Forelimb muscle (tissue), 1 donor: ENCODE measurements at regions not wholly inside any gene's neighbourhood (a gene's known extent, or its start where the extent isn't known, plus 50 kb on each side); places are given as distances from the start of the nearest gene placed in this dataset.
"Not testable (repeated sequence)": the region's sequence is repeated elsewhere in the genome, so short reads cannot be mapped to it uniquely, and the experiment has no call there.

Source experiments
- DNase-seq: peaks from one replicate; pipeline ENCODE4 v3.0.0-alpha.2; 2013; ENCODE audit warnings: low read depth

DNA sequence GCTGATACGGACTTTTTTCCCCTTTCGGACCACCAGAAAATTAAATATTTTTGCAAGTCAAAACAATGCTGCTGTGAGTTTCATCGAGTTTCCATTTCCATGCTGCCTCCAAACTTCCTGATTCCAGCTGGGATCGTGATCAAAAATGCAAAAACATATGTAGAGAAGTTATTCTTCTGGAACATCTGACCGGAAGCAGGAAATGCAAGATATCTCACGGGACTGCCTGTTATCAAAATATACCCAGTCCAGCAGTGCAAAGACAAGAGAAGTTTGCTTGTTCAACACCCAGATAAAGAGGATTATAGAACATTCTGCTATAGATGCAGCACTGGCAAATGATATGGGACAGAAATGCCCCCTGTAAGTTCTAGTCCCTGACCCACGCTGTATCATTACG is 726.7 kb upstream of the NR2F2 start:
- DNase-seq: peak; percentile 65

DNA sequence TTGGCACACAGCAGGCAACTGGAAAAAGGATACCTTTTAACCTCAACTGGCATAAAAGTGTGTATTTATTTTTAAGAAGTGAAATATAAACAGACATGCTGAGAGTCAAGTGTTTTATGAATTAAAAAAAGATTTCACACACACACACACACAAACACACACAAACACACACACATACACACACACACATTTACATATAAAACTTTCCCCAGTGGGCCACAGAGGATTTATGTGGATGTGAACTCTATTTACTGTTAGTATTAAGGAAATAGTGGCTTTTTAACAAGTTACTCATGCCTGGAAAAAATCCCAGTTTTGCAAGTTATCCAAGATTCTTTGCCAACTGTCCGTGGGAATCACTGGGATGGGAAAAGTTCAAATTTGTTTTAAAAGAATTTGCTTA is 725.9 kb upstream of the NR2F2 start:
- peak; percentile 75 for DNase-seq

DNA sequence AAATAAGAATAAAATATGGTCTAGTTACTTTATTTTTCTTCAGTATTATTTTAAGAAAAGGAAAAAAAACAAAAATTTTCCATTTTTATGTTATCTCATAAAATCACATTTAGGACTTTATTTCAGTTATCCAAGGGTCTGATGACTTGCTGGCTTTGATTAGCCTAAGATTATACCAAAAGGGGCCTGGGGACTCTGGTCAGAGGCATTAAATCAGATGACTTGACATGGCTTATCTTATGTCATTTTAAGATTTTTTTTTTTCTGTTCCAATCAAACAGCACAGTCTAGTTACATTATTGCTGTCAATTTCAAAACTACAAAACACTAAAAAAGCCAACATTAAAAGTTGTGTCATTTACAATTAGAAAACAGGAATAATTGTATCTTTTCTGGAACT is 725.4 kb upstream of the NR2F2 start:
- no peak for DNase-seq

DNA sequence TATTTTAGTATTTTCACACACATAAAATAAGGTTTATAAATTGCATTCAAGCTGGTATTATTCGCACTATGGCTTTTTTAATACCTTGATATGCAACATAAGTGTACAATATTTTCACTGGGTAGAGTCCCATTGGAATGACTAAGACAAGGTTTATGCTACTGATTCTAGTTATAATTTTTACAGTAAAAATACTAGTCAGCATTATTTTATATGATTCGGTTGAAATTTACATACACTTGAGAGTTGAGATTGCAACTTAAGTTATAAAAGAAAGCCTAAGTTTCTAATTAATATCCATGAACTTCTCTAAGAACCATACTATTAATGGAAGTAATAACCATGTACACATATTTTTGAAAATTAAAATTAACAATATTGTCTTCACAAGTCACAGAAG is 723.9 kb upstream of the NR2F2 start:
- DNase-seq: no peak

DNA sequence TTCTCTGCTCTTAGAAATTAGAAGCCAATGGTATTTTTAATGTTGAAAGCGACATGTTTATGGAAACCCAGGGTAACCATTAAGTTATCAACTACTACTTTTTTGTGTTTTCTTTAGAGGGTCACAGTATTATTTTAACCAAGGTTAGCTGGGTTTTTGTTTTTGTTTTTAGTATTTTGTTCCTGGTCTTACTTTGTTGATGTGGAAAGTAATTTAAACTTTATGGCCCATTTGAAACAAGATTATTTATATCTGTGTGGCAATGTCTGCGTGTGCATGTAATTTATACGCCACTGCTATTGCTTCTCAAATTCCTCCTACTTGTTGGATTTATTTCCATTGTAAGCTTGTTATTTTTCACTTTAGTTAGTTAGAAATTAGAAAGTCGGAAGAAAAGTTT is 722.1 kb upstream of the NR2F2 start:
- DNase-seq: no peak

DNA sequence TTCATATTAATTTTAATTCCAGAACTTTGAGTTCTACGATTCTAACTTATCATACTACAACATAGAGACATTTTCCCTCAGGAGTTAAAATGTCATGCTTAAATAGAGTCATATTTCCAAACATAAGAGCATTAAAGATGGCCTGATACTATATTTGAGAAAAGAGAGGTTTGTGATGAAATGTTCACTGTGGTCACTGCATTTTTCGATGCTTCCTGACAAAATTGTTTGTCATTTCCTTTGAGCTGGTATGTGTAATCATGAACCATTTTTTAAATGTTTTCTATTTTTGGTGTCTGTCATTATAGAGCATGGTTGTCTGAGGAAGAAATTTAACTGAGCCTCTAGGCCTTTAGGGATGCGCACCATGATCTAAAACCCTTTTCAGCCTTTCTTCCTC is 721.4 kb upstream of the NR2F2 start:
- no peak for DNase-seq

DNA sequence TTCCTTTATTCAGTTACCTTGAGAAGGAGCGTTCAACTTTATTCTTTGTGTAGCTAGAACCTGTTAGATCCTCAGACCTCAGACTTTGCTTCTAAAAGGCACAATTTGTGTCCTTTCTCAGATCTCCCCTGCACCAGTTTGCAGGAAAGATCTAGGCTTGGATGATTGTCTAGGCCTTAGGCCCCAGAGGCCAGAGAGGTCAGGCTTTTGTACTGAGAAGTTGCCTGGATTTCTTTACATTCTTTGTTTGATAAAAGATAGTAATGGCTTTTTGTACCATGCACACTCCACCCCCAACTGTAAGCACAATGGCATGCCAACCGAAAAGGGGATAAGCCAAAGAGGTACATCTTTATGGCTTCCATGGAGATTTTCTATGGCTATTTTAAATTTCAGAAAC is 719.6 kb upstream of the NR2F2 start:
- no peak for DNase-seq

DNA sequence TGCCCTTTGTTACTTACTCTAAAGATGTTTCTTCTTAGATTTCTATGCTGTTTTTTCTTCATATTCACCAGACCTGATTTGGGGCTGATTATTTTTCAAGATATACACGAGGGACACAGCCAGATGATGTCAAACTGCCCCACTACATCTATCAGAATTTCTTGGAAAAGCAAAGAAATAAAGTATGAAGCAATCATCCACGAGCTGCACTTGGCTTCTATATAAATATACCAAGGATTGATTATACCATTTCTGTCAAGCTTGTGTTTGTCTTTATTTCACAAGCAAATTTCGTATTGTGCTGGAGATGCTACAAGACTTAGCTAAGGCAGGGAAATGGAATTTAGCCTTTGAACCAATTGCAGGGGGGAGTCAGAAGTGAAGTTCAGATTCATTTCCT is 715.1 kb upstream of the NR2F2 start:
- DNase-seq: no peak

DNA sequence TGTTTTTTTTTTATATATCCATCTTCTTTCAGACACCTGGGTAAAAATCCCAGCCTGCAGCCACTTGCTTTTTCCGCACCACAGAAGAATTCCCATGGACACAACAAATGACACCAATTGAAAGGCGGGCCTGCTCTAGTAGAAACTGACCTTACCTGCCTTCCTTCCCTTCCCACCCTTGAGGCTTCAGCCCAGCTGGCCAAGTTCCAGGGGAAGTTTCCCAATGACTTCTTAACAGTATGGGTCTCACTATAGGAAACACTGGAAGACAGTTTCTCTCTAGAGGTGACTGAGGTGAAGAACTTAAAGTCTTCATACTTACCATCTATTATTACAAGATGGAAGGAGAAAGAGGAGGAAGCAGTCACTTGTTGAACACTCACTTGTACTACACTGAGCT is 714.2 kb upstream of the NR2F2 start:
- DNase-seq: no peak

DNA sequence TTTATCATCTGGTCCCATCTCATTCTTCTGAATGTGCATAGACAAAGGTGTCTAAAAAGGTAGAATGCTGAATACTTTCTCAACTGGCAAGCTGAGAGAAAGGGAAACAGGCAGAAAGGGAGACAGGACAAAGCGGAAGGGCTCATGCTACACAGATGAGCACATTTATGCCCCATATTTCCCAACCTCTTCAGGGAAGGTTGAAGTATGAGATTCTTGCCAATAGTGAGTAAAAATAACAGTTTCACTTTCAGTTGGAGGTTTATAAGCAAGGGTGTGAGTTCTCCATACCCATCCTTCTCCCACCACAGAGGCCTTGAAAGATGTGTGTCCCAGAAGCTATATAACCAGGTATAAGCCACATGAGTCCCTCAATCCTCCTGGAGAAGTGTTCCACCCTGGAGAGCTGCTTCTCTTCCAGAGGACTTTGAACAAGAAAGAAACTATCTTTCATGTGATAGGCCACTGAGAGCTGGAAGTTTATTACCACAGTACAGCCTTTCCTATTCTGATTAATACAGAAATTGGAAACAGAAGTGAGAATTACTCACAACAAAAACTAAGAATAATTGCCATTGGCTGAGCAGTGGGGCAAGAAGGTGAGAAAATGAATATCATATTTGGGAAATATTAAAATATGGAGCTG is 709.4 kb upstream of the NR2F2 start:
- DNase-seq: no peak

DNA sequence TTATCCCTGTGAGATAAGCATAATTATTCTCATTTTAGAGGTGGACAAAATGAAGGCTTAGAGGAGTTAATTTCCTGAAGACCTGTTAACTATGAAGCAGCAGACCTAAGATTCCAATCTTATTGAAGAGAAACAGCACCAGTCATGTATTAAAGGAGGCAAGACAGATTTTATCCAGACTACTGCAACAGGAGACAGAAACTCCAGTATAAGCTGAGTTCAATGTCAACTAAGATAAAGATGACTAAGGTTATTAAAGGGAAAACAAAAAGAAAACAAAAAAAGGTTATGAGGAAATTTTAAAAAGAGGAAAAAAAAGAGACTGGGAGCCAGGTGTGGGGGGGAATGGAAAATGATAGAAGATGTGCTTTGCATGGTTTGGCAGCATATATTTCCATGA is 707.7 kb upstream of the NR2F2 start:
- DNase-seq: no peak

DNA sequence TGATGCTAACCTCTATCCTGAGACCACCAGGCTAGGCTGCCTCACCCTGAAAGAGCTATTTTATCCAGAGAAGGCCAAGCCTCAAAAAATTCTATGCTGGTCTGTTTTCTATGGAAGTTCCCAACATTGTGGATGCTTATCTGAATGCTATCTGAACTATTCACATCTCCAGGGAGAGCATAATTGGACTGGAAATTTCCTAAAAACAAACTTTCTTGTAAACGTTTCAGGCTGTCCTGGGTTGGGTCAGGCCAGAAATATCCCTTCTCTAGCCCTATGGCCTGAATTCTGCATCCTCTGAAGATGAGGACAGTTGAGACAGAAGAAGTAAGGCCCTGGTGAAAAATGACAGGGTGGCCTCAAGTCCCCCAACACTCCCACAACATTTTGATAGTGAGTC is 706.4 kb upstream of the NR2F2 start:
- DNase-seq: no peak

DNA sequence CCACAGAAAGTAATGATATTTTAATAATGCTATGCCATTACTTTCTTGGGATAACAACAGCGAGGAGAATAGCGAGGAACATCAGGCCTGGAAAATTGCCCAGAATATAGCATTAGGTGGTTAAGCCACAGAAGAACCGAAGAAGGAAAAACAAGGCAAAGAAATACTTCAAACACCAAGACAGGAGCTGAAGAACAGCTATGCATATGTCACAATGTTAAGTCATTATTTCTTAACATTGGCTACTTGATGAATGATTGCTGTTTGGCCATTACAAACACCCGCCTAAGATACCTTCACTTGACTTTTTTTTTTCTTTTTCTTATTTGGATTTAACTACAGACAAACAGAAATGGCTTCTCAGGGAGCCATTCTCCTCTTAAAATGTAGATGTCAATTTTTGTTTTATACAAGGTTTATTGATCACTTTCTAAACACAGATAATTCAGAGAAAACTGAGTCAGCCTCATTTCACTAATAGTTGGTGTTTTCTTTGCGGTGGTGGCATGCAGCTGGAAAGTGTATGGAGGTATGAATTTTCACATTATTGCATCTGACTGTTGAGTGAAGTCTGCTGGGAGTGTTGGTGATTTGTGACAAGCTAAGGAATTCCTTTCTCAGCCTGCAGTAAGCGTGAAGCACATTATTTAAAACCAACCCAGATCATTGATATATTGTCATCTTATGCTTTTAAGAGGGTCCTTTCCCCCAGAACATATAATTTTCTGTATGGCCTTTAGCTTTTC is 705.7 kb upstream of the NR2F2 start:
- no peak for DNase-seq

DNA sequence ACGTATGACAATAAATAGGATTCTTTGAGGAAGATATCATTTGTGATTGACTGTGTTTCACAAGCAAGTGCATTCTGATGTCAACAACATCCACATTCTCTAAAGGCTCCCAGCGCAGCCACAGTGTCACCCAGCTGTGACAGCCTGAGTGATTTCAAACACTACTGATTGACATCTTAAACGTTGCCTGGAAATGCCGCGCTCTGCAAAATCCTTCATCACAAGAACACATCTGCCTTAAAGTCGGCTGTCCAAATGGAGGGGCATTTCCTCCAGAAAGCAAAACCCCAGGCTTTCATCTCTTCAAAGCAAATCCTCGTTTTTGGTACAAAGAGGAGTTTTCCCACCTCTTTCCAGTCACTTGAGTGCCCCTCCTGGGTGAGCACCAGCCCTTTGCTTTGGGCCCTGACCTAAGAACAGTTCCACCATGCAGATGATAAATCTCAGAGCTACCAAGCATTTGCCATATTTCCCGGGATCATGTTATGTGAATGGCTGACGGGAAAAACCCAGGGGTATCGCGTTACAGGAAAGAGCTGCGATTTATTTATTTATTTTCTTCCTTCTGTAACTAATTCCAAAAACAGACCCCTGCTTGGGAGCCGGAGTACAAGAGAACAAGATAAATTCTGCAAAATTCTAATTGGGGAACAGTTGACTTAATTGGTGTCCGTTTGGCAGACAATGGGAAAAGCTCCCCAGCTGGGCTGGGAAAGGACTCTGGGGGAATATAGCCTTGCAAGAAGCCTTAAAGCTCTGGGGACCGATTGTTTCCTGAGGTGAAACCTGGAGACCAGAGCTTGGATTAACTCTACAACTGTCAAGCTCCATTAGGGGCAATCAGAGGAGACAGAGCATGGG is 703.8 kb upstream of the NR2F2 start:
- DNase-seq: no peak

DNA sequence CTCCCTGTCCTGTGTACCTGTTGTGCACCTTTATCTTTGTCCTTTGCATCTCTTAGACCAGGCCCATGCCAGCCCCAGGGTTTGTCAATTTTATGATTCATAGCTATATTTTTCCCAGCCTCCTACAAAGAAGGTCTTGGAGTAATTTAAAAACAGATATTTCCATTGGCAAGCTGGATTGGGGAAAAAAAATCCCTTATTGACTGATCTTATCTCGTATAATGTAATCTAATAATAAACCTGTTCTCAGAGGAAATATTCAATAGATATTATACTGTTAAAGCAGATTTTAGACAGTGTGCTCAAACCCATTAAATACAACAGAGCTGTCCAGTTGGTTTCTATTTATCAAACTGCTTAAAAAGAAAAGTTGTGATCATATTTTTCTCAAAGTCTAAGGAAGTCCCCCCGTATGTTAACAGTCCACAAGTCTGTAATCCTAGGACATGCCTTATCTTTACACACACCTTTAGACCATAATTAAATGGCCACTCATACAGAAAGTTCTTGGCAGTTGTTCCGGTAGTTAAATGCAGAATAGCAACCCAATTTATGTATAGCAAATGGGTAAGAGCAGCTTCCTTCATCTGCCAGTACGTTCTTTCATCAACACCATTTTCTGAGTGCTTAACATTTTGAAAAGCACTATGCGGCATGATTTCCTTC is 700.9 kb upstream of the NR2F2 start:
- DNase-seq: no peak

DNA sequence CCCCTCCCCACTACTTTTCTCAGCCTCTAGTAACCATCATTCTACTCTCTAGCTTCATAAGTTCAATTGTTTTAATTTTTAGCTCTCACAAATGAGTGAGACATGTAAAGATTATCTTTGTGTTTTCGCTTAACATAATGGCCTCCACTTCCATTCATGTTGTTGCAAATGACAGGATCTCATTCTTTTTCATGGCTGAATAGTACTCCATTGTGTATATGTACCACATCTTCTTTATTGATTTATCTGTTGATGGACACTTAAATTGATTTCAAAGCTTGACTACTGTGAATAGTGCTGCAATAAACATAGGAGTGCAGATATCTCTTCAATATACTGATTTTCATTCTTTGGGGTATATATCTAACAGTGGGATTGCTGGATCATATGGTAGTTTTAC is 699.8 kb upstream of the NR2F2 start:
- no peak for DNase-seq

DNA sequence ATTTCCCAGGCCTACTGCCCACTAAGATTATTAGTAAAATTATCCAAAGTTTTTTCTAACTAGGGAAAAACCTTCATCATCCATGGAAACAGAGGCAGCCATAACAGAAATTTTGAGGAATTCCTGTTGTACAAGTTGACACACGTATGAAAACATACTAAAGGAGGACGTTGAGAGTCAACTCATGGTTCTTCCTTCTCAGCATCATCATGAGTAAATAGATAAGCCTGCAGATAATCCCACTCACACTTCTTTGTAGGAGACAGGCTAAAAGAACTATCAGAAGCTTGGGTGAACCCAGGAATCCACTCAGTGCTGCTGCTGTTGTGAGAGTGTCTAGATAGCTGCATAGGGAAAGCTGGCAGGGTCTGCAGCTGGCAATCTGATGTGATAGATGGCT is 694.8 kb upstream of the NR2F2 start:
- no peak for DNase-seq

DNA sequence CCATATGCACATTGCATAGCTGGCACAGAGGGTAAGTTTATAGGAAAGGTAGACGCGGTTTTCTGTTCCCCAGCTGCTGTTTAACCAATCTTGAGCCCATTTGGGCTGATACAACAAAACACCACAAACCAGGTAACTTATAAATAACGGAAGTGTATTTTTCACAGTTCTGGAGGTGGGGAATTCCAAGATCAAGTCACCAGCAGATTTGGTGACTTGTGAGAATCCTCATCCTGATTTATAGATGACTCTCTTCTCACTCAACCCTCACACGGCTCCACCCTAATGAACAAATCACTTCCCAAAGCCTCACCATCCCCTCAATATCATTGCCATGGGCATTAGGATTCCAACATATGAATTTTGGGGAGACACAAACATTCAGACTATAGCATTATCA is 694.4 kb upstream of the NR2F2 start:
- DNase-seq: no peak

DNA sequence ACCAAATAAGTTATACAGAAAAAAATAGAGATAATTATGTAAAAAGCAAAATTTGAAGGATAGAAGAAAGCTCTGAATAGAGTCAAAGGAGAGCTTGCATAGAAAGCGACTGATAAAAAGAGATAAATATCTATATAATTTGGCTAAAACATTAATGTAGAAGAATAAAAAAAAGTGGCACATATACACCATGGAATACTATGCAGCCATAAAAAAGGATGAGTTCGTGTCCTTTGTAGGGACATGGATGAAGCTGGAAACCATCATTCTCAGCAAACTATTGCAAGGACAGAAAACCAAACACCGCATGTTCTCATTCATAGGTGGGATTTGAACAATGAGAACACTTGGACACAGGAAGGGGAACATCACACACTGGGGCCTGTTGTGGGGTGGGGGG is 693.3 kb upstream of the NR2F2 start:
- not testable (repeated sequence) for DNase-seq

DNA sequence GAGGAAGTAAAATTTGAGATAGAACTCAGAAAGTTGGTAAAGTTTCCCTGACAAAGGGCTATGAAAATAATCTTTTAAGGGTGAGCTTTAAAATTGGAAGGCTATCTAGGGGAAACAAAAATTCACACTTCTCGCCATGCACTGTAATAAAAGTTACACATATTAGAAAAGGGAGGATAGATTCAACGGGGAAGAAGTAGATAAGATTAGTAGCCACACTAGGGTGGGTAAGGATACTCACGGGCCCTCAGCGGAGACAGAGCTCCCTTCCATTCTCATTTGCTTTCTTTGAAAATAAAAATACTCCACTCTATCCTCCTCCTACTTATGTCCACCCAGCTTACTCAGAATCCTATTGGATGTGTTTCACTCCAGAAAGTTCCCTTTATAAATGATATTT is 691.3 kb upstream of the NR2F2 start:
- no peak for DNase-seq

DNA sequence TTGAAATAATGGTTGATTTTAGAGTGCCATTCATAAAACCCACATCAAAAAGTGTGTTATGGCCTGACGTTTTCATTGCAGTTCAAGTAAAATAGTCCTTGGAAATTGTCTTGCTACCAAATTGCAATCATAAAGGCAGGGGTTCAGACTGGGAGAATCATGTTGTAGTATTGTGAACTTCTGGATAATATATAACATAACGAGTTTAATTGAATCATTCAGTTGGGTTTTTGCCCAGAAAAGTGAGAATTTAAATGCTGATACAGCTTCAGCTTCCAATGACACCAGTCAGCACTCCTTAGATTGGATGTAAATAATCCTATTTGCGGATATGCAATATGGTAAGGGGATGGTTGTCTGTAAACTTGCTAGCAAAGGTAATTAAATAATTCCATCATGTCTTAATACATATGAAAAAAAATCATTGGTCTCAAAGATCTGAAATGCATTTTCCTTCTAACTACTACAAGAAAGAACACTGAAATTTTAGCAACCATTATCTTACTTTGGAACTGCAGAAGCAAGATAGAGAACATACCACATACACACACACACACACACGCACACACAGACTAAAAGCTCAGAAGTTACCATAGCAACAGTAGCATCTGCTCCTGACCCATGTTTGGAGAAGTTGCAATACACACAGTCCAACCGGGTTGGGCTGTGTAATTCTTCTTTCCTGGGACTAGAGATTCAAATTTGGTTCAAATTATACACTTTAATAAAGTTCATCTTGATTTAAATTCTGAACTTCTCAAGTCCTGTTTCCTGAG is 686.2 kb upstream of the NR2F2 start:
- no peak for DNase-seq
